ENCODE measurements at regions not wholly inside any gene's neighbourhood (a gene's known extent, or its start where the extent isn't known, plus 50 kb on each side); places are given as distances from the start of the nearest gene placed in this dataset.

DNA sequence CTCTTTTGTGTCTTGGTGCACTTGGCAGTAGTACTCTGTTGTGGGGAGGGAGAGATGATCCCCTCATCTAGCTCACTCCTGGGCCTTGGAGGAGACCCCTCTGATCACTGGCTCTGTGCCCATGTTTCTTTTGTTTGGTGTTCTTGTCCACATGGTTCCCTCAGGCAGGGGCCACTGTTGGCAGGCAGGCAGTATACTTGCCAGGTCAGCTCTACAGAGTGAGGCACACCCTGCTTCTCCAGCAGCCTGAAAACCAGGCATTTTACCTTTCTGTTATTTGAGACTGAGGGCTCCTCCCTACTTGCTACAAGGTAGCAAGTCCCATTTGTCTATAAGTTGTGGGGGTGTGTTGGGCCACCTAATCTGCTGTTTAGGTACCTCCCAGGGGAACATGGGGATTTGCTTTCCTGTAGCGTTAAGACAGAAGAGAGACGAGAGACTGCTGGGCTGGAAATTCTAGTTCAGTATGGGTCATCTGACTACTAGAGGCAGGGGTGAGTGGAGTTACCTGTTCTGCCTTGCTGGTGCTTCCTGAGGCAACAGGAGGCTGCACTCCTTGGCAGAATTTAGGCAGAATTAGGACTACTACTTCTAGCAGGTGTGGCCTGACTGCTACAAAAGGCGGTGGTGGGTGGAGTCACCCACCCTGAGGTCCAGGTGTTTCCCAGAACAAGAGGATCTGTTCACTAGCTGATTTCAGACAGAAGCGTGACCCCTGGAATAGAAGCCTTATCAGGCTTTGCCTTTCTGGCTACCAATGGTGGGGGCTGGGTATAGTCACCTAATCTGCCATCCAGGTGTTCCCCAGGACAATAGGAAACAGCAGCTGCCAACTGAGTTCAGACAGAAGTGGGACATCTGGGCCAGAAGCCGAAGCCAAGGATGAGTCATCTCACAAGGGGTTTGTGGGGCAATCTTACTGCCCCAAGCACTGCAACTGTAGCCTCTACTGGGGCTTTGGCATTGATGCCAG is 843.0 kb upstream of the ATXN8OS start:
- TF ChIP-seq POLR2AphosphoS5 (IDR thresholded peaks at IDR 0.05; ENCODE audit: borderline replicate concordance, low read depth, low read length), result no peak
- no peak for TF ChIP-seq EZH2 (IDR thresholded peaks at IDR 0.05)
- no peak for TF ChIP-seq FOXP2 (optimal IDR thresholded peaks at IDR 0.05; ENCODE audit: control extremely low read depth, extremely low read length, insufficient read depth)

Data from SK-N-MC (cell line).